ENCODE measurements at regions not wholly inside any gene's neighbourhood (a gene's known extent, or its start where the extent isn't known, plus 50 kb on each side); places are given as distances from the start of the nearest gene placed in this dataset.
"Not testable (repeated sequence)": the region's sequence is repeated elsewhere in the genome, so short reads cannot be mapped to it uniquely, and the experiment has no call there.

- no peak overlapping the region for H3K27ac Mint-ChIP-seq
- intact Hi-C loops (cut with micrococcal nuclease): no loop called here
- H3K27me3 Mint-ChIP-seq: peaks cover 2 to 27% (median 17%) of the 10 kb centered on the region in 5 donors
- H3K27me3 ChIP-seq (ENCODE audit: control insufficient read depth in 2 of 2, insufficient read depth in 2 of 2, low read length in 2 of 2): no peaks in the 10 kb centered on the region
- no peak overlapping the region for H3K27ac ChIP-seq (ENCODE audit: low read depth, low read length)
- no peaks in the 10 kb centered on the region for H3K36me3 ChIP-seq (ENCODE audit: control insufficient read depth in 2 of 3, insufficient read depth in 3 of 3, low read length in 3 of 3)
- DNase-seq: no peak
- no peaks in the 10 kb centered on the region for H3K4me1 ChIP-seq (ENCODE audit: control insufficient read depth in 2 of 2, insufficient read depth in 2 of 2, low read length in 2 of 2)
- no peak overlapping the region for H3K4me3 Mint-ChIP-seq
- peaks cover 0 to under 1% (median 0%) of the 10 kb centered on the region in 7 donors for H3K4me1 Mint-ChIP-seq
- peaks cover 0 to 19% (median 0%) of the 10 kb centered on the region in 3 experiments for H3K9me3 ChIP-seq (ENCODE audit: control insufficient read depth in 2 of 3, low read length in 3 of 3)
- H3K4me3 ChIP-seq (ENCODE audit: low read length): no peak overlapping the region
- H3K36me3 Mint-ChIP-seq: peaks cover 7 to 26% (median 9%) of the 10 kb centered on the region in 5 donors
- H3K9me3 Mint-ChIP-seq: peaks cover 12 to 55% (median 35%) of the 10 kb centered on the region in 11 donors
- POLR2A ChIA-PET: no interaction called here
- ATAC-seq: no peak
- CTCF ChIA-PET: no interaction called here
These were observed 306.5 kb downstream of the DLEU7 start for GRCh38 chr13:50537029-50537428.

- Mint-ChIP-seq H3K9me3 (peaks cover 9 to 45% (median 30%) of the 10 kb centered on the region in 11 donors), H3K4me1 (no peaks in the 10 kb centered on the region), H3K27me3 (peaks cover 3 to 34% (median 15%) of the 10 kb centered on the region in 5 donors), H3K27ac (no peak overlapping the region), H3K36me3 (peaks cover 7 to 26% (median 9%) of the 10 kb centered on the region in 5 donors), H3K4me3 (no peak overlapping the region)
- no peak overlapping the region for H3K4me3 ChIP-seq (ENCODE audit: low read length)
- ChIA-PET CTCF (no interaction called here), POLR2A (no interaction called here)
- no peaks in the 10 kb centered on the region for H3K27me3 ChIP-seq (ENCODE audit: control insufficient read depth in 2 of 2, insufficient read depth in 2 of 2, low read length in 2 of 2)
- no peaks in the 10 kb centered on the region for H3K4me1 ChIP-seq (ENCODE audit: control insufficient read depth in 2 of 2, insufficient read depth in 2 of 2, low read length in 2 of 2)
- no peak for DNase-seq
- H3K9me3 ChIP-seq (ENCODE audit: control insufficient read depth in 2 of 3, low read length in 3 of 3): peaks cover 0 to 19% (median 0%) of the 10 kb centered on the region in 3 experiments
- intact Hi-C loops (cut with micrococcal nuclease): no loop called here
- ATAC-seq: no peak
- H3K36me3 ChIP-seq (ENCODE audit: control insufficient read depth in 2 of 3, insufficient read depth in 3 of 3, low read length in 3 of 3): no peaks in the 10 kb centered on the region
- no peak overlapping the region for H3K27ac ChIP-seq (ENCODE audit: low read depth, low read length)
These were observed 303.5 kb downstream of the DLEU7 start for GRCh38 chr13:50539791-50540530.

GRCh38 chr13:50543141-50543540 lies 300.4 kb downstream of the DLEU7 start:
- no peaks in the 10 kb centered on the region for H3K27me3 ChIP-seq (ENCODE audit: control insufficient read depth in 2 of 2, insufficient read depth in 2 of 2, low read length in 2 of 2)

GRCh38 chr13:50543782-50544181 lies 299.7 kb downstream of the DLEU7 start:
- Histone ChIP-seq H3K36me3 (ENCODE audit: control insufficient read depth in 2 of 3, insufficient read depth in 3 of 3, low read length in 3 of 3) (no peaks in the 10 kb centered on the region), H3K9me3 (ENCODE audit: control insufficient read depth in 2 of 3, low read length in 3 of 3) (no peaks in the 10 kb centered on the region), H3K27ac (ENCODE audit: low read depth, low read length) (no peak overlapping the region), H3K27me3 (ENCODE audit: control insufficient read depth in 2 of 2, insufficient read depth in 2 of 2, low read length in 2 of 2) (no peaks in the 10 kb centered on the region), H3K4me3 (ENCODE audit: low read length) (no peak overlapping the region), H3K4me1 (ENCODE audit: control insufficient read depth in 2 of 2, insufficient read depth in 2 of 2, low read length in 2 of 2) (no peaks in the 10 kb centered on the region)
- ChIA-PET POLR2A (no interaction called here), CTCF (no interaction called here)
- H3K36me3 Mint-ChIP-seq: no peaks in the 10 kb centered on the region
- peaks cover 0 to 12% (median 4%) of the 10 kb centered on the region in 11 donors for H3K9me3 Mint-ChIP-seq
- no peak overlapping the region for H3K4me3 Mint-ChIP-seq
- no peaks in the 10 kb centered on the region for H3K4me1 Mint-ChIP-seq
- H3K27me3 Mint-ChIP-seq: peaks cover 3 to 17% (median 12%) of the 10 kb centered on the region in 5 donors
- no peak for ATAC-seq
- DNase-seq: no peak
- no peak overlapping the region for H3K27ac Mint-ChIP-seq
- intact Hi-C loops (cut with micrococcal nuclease): no loop called here

More at GRCh38 chr13:50543141-50543540, 300.4 kb downstream of the DLEU7 start:
- no peak for ATAC-seq
- CTCF ChIA-PET: no interaction called here
- peaks cover 0 to 1% (median 0%) of the 10 kb centered on the region in 3 experiments for H3K9me3 ChIP-seq (ENCODE audit: control insufficient read depth in 2 of 3, low read length in 3 of 3)
- no peaks in the 10 kb centered on the region for H3K4me1 ChIP-seq (ENCODE audit: control insufficient read depth in 2 of 2, insufficient read depth in 2 of 2, low read length in 2 of 2)
- no peak overlapping the region for H3K4me3 ChIP-seq (ENCODE audit: low read length)
- intact Hi-C loops (cut with micrococcal nuclease): no loop called here
- H3K4me3 Mint-ChIP-seq: no peak overlapping the region
- peaks cover 0 to 4% (median 0%) of the 10 kb centered on the region in 5 donors for H3K36me3 Mint-ChIP-seq
- no peak overlapping the region for H3K27ac Mint-ChIP-seq
- no peak overlapping the region for H3K27ac ChIP-seq (ENCODE audit: low read depth, low read length)
- no peak for DNase-seq
- H3K27me3 Mint-ChIP-seq: peaks cover 3 to 23% (median 16%) of the 10 kb centered on the region in 5 donors
- H3K36me3 ChIP-seq (ENCODE audit: control insufficient read depth in 2 of 3, insufficient read depth in 3 of 3, low read length in 3 of 3): no peaks in the 10 kb centered on the region
- H3K9me3 Mint-ChIP-seq: peaks cover 0 to 19% (median 9%) of the 10 kb centered on the region in 11 donors
- POLR2A ChIA-PET: no interaction called here
- no peaks in the 10 kb centered on the region for H3K4me1 Mint-ChIP-seq

GRCh38 chr13:50544211-50544610 lies 299.3 kb downstream of the DLEU7 start:
- no peaks in the 10 kb centered on the region for H3K4me1 ChIP-seq (ENCODE audit: control insufficient read depth in 2 of 2, insufficient read depth in 2 of 2, low read length in 2 of 2)
- H3K4me3 ChIP-seq (ENCODE audit: low read length): no peak overlapping the region
- POLR2A ChIA-PET: no interaction called here
- intact Hi-C loops (cut with micrococcal nuclease): no loop called here
- Mint-ChIP-seq H3K36me3 (no peaks in the 10 kb centered on the region), H3K27ac (no peak overlapping the region), H3K27me3 (peaks cover 3 to 17% (median 9%) of the 10 kb centered on the region in 5 donors), H3K4me1 (no peaks in the 10 kb centered on the region), H3K9me3 (peaks cover 0 to 8% (median 0%) of the 10 kb centered on the region in 11 donors), H3K4me3 (no peak overlapping the region)
- H3K27me3 ChIP-seq (ENCODE audit: control insufficient read depth in 2 of 2, insufficient read depth in 2 of 2, low read length in 2 of 2): no peaks in the 10 kb centered on the region
- CTCF ChIA-PET: no interaction called here
- H3K36me3 ChIP-seq (ENCODE audit: control insufficient read depth in 2 of 3, insufficient read depth in 3 of 3, low read length in 3 of 3): no peaks in the 10 kb centered on the region
- H3K27ac ChIP-seq (ENCODE audit: low read depth, low read length): no peak overlapping the region
- no peak for DNase-seq
- ATAC-seq: no peak
- no peaks in the 10 kb centered on the region for H3K9me3 ChIP-seq (ENCODE audit: control insufficient read depth in 2 of 3, low read length in 3 of 3)

GRCh38 chr13:50547175-50547574 lies 296.3 kb downstream of the DLEU7 start:
- DNase-seq; H3K27ac ChIP-seq (ENCODE audit: low read depth, low read length); H3K4me3 ChIP-seq (ENCODE audit: low read length); H3K9me3 Mint-ChIP-seq; H3K27me3 ChIP-seq (ENCODE audit: control insufficient read depth in 2 of 2, insufficient read depth in 2 of 2, low read length in 2 of 2); POLR2A ChIA-PET; H3K27ac Mint-ChIP-seq; H3K36me3 Mint-ChIP-seq; H3K4me1 Mint-ChIP-seq; H3K9me3 ChIP-seq (ENCODE audit: control insufficient read depth in 2 of 3, low read length in 3 of 3); H3K4me3 Mint-ChIP-seq; ATAC-seq; intact Hi-C loops (cut with micrococcal nuclease); H3K36me3 ChIP-seq (ENCODE audit: control insufficient read depth in 2 of 3, insufficient read depth in 3 of 3, low read length in 3 of 3); CTCF ChIA-PET; H3K4me1 ChIP-seq (ENCODE audit: control insufficient read depth in 2 of 2, insufficient read depth in 2 of 2, low read length in 2 of 2): not testable (repeated sequence)
- H3K27me3 Mint-ChIP-seq: peaks cover 0 to 10% (median 6%) of the 10 kb centered on the region in 5 donors

- DNase-seq: no peak
- peaks cover 0 to 9% (median 0%) of the 10 kb centered on the region in 5 donors for H3K27me3 Mint-ChIP-seq
- peaks cover 0 to 2% (median under 1%) of the 10 kb centered on the region in 11 donors for H3K9me3 Mint-ChIP-seq
- ChIA-PET CTCF (no interaction called here), POLR2A (no interaction called here)
- H3K36me3 Mint-ChIP-seq: no peaks in the 10 kb centered on the region
- intact Hi-C loops (cut with micrococcal nuclease): no loop called here
- H3K4me1 Mint-ChIP-seq: no peaks in the 10 kb centered on the region
- Histone ChIP-seq H3K36me3 (ENCODE audit: control insufficient read depth in 2 of 3, insufficient read depth in 3 of 3, low read length in 3 of 3) (no peaks in the 10 kb centered on the region), H3K9me3 (ENCODE audit: control insufficient read depth in 2 of 3, low read length in 3 of 3) (no peaks in the 10 kb centered on the region), H3K27me3 (ENCODE audit: control insufficient read depth in 2 of 2, insufficient read depth in 2 of 2, low read length in 2 of 2) (no peaks in the 10 kb centered on the region), H3K4me1 (ENCODE audit: control insufficient read depth in 2 of 2, insufficient read depth in 2 of 2, low read length in 2 of 2) (no peaks in the 10 kb centered on the region), H3K27ac (ENCODE audit: low read depth, low read length) (no peak overlapping the region), H3K4me3 (ENCODE audit: low read length) (no peak overlapping the region)
- H3K27ac Mint-ChIP-seq: no peak overlapping the region
- H3K4me3 Mint-ChIP-seq: no peak overlapping the region
- ATAC-seq: no peak
These were observed 294.9 kb downstream of the DLEU7 start for GRCh38 chr13:50548586-50548985.

Measured in naive thymus-derived CD4-positive, alpha-beta T cell (primary cell).